SK-MEL-5 (cell line): ENCODE measurements at regions not wholly inside any gene's neighbourhood (a gene's known extent, or its start where the extent isn't known, plus 50 kb on each side); places are given as distances from the start of the nearest gene placed in this dataset.

Source experiments
- DNase-seq: peaks from one replicate; pipeline ENCODE4 v3.0.0-alpha.2; 2016; ENCODE audit warnings: low read depth, low spot score
- in situ Hi-C: cut with HindIII; loops from 2 replicates; pipeline ENCODE4 v1.10.0; 2016; ENCODE audit warnings: low sequenced_read_pairs, high pct_unique_total_duplicates, low pct_unique_long_range_greater_than_20kb

DNA sequence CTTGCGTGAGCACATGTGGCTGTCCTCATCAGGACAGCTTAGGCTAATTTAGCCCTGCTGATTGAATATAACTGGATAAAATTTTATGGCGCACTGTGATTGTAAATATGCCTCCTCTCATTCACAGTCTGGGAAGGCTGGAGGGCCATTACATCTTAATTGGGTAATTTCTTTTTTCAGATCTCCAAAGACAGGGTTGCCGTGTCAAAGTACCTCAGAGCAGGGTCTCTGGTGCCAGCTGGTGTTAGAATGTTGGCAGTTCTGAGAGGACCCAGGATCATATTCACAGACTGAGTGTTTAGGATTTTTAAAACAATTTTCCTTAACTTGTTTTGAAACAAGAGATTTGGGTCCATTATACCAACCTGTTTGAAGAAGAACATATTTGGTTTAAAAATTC lies 455.7 kb upstream of the TLE4 start:
- DNase-seq, result no peak
- in situ Hi-C loops, result no loop called here

DNA sequence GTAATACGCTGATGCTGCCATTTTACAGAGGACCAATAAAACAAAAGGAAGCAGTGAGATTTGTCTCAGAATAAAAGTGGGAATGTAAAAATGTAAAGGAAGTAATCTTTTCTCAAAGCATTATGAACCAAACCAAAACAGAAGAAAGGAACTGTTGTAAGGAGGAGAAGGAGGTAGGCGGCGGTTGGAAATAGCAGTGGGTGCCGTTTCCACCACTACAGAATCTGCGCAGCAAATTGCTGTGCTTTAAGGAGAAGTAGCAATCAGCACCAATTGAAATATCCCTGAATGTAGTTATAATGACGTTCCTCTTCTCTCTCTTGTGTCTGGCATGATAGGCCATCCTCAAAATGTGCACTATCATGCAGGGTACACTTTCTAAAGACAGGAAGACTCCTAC lies 455.1 kb upstream of the TLE4 start:
- in situ Hi-C loops, result no loop called here

DNA sequence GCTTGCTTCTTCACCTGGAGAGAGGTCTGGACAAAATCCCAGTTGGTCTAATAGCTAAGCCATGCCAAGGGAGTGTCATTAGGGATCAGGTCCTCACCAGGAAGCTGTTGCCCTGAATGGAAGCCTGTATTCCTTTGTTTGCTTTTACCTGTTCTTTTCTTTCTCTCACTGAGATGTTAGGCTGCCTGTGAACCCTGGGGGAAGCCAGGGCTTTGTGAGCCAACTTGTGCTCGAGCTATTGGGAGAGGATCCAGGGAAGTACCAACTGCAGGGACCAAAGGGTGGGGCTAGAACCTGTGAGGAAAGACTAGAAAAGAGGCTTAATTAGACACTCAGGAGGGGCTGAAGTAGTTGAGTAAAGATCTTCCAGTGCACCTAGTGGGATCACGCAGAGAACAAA lies 451.2 kb upstream of the TLE4 start:
- in situ Hi-C loops, result no loop called here

More for the DNA sequence above, 455.1 kb upstream of the TLE4 start:
- DNase-seq, result no peak

DNA sequence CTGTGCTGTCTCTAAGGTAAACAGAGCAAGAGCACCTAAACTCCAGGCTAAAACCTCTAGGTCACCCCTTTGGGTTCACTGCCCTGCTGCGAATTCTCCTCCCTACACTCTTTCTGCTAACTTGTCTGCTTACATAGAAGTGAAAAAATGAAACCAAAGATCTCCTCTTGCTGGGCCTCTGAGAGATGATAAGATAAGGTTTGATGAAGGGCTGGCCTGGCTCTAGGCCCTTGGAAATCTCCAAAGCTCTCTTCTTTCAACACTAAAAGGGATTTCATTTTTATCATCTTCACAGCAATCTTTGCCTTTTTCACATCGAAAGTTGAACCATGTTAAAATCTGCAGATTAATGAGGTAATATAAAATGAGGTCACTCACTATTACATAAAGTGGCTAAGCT lies 450.8 kb upstream of the TLE4 start:
- DNase-seq, result no peak
- in situ Hi-C loops, result no loop called here

More for the DNA sequence above, 451.2 kb upstream of the TLE4 start:
- no peak for DNase-seq

DNA sequence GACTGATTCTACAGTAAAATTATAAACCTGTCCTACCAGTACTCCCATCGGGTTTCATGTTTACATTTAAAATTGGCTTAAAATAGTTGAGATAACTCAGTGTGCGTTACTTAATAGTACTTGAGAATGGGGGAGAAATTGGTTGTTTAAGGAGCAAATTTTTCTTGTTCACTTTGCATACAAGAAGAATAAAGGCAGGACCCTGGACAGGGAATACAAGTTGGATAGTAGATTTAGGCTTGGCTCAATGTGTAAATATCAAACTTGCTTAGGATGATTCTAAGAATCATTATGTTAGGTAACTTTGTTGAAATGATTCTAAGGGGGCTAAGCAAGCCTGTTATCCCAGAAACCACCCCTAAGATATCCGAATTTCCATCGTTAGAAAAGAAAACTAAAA lies 448.4 kb upstream of the TLE4 start:
- DNase-seq, result no peak
- in situ Hi-C loops, result no loop called here

DNA sequence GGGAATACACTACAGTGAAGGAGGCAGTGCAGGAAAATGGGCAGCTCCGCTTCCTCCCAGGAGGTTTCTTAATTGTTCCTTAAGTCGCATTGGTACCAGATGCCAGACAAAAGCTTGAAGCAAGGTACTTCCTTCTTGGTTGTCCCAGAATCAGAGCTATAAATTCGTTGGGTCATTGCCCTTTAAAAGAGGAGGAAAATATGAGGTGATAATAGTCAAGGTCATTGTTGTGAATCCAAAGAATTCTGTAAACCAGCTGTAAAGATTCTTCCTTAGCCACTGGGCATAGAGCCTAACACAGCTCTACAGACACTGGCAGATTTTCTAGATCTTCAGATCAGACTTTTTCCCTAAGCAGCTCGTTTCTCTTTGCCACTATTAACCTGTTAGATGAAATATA lies 444.1 kb upstream of the TLE4 start:
- in situ Hi-C loops, result no loop called here
- no peak for DNase-seq

DNA sequence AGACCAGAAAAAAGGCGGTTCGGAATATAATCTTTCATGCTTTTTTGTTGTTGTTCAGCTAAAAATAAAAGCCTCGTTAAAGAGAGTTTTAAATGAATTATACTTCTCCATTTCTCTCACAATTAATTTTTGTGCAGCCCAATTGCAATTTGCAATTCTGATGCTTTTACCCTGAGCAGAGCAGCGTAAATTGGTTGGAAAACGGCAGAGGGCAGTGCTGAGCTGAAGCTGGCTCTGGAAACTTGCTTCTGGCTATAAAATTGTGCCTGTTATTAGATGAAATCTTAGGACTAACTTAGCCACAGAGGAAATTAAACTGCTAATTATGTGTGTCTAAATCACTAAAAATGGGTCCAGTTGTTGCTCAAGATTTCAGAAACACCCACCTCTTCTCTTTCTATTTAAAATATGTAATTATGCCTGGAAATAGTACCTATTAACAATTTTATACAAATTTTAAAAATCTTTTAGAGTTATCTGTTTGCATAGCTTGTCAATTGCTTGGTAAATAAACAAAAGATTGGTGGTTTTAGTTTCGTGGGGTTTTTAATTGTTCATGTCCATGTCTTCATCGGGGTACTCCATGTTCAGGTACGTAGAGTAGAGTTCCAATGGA lies 441.8 kb upstream of the TLE4 start:
- in situ Hi-C loops, result no loop called here
- DNase-seq, result peak; percentile 61

DNA sequence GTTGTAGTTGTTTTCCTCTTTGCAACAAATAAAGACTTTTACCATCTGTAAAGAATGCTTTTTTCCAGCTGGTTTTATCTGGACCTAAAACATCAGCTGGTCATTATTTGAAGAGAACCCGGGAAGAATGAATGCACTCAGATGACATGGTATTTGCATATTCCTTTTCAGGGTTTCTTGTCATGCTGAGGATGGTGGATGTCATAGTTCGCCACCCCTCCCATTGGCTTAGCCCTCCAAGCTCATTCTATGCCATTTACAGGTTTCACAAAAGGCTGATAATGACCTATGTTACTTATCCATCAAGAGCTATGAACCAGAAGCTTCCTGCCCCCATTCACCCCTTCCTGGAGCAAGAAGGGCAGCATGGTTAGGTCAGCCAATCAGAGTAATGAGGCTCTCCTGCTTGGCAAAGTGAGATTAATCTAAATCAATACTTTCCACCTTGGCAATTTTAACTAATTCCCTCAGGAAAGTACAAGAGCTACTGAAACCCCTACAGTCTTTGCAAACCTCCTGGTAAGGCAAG lies 440.5 kb upstream of the TLE4 start:
- in situ Hi-C loops, result no loop called here
- no peak for DNase-seq

DNA sequence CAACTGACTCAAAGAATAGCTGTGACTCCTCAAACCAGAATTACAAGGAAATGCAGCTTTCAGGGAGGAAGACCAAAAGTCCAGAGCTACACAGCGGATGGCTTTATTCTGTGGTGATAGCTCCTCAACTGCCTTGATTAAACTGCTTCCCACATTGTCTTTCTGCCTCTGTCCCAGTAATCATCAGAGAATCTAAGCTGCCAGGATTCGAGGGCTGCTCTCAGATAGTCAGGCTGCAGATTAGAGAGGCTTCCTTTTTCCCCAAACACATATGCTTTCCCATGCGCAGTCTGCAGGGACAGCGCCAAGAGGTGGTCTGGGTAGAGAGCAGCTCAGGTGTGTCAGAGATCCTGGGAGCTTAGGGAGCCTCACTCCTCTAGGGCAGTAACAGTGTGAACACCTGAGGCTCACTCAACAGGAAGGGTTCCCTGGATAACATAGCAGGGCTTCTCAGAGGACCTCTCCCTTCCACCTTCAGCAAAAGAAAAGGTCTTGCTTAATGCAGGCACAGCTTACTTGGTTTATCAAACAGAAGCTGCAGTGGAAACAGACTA lies 439.9 kb upstream of the TLE4 start:
- no peak for DNase-seq
- in situ Hi-C loops, result no loop called here

DNA sequence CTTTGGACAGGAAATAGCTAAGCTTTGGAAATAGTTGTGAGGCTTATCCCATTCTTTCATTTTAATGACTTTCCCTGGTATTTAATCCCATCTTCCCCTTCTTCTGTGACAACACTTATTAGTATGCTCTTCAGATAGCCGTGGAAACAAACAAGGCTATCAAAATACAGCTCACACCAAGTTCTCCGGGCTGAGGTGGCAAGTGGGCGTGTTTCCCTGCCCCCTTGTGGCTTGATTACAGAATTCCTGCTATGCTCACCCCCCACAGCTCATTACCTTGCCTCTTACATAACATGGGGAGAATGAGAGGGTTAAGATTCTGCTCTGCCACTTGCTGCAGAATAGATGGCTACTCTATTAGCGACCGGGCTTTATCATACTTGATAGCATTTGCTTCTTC lies 437.1 kb upstream of the TLE4 start:
- in situ Hi-C loops, result no loop called here

DNA sequence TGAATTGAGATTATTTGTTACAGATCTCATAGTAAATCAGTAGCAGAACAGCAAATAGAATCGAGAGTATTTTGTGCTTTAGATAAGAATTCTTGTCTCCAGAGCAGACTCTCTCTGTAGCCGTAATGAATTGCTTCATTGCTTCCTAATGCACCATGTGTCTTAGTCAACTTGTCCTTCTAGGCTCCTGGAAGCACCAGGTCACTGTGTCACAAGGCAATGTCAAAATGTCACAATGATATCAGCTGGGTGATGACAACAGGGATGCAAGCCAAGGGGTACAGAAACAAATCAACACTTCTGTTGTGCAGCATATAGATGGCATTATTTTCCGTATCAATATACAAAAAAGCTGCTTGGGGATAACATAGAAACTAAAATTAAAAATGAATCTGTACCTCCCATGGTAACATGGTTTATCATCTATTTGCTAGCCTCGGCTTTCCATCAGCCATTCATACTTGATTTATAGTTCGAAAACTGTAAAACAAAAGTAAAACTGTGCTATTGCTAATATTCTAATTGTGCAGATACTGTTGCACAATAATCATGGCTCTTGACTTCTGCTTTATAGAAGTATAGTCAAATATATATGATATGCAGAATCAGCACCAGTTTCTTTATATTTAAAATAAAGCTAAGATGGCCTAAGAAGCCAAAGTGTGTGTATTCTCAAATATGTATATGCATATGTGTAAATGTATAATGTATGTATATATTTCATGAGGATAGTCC lies 435.9 kb upstream of the TLE4 start:
- no peak for DNase-seq
- in situ Hi-C loops, result no loop called here

More for the DNA sequence above, 437.1 kb upstream of the TLE4 start:
- peak; percentile 19 for DNase-seq

DNA sequence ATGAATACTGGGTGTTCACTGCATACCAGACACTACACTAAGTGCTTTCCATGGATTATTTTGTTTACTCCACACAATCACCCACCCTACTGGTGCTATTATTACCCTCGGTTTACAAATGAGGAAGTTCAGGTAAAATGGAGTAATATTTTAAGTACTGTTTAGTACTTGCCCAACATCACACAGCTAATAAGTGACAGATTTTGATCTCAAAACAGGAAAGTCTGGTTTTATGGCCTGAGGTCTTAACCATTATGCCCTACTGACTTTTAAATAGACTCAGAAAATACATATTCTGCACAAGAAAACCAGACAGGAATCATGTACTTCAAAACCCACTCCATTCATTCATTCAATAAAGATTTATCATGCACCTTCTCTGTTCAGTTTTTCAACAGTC lies 431.0 kb upstream of the TLE4 start:
- in situ Hi-C loops, result no loop called here
- no peak for DNase-seq

DNA sequence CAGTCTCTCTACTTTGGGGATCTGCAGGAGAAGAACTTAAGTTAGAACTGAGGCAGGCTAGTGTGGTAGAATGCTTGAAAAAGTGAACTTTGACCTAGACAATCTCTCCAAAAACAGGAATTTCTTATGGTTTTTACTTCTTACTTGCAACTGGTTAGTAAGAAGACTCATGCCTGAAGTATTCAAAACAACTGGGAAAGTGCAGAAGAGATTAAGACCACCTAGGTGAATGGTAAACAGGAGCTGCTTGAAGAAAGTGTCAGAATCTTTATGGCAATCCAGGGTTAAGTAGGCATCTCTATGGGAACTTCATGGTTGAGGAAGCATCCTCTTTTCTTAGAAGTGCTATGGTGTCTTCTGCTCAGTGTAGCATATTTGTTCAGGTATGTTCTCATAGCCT lies 428.6 kb upstream of the TLE4 start:
- in situ Hi-C loops, result no loop called here
- DNase-seq, result no peak

DNA sequence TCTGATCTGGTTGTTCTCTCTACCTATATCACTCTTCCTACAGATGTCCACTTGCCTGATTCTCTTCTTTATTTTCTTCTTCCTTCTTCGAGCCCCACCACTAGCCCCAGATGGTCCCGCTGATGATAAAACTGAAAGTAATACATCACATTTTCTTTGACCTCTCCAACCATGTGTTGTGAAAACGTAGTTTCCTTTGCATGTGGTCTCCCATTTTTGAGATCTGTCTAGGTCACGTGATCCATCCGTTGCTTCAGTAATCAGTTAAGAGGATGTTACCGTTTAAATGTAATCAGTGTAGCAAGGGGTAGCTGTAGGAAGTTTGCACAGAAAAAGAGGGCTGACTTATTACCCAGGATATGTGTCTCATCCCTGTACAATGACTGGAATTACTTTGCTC lies 426.3 kb upstream of the TLE4 start:
- DNase-seq, result no peak
- in situ Hi-C loops, result no loop called here

DNA sequence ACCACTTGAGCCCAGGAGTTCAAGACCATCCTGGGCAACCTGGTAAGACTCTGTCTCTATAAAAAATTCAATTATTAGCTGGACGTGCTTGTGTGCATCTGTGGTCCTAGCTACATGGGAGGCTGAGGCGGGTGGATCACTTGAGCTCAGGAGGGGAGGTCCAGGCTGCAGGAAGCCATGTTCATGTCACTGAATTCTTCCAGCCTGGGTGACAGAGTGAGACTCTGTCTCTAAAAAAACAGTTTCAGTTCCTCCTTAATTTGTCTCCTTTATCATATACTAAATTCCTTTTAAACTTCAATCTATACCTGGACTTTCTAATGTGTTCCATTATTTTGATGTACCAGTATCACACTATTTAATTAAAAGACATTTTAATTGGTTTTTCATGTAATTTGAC lies 422.2 kb upstream of the TLE4 start:
- in situ Hi-C loops, result no loop called here
- DNase-seq, result no peak

DNA sequence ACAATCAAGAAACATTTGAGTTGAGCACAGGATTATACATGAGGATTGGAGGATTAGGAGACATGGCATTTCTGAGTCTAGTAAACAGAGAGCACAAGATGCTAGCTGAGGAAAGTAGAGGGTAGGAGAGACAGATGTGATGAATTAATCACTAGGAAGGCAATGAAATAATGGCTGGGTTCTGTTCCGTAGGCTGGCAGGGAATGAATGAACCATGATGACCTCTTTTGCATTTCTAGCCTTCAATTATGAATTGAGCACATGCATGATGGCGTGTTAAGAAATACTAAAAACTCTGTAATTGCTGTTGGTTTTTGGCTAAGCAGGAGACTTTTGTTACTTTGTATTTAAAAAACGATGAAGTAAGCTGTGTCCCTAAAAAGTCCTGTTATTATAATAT lies 420.0 kb upstream of the TLE4 start:
- in situ Hi-C loops, result no loop called here
- DNase-seq, result no peak

DNA sequence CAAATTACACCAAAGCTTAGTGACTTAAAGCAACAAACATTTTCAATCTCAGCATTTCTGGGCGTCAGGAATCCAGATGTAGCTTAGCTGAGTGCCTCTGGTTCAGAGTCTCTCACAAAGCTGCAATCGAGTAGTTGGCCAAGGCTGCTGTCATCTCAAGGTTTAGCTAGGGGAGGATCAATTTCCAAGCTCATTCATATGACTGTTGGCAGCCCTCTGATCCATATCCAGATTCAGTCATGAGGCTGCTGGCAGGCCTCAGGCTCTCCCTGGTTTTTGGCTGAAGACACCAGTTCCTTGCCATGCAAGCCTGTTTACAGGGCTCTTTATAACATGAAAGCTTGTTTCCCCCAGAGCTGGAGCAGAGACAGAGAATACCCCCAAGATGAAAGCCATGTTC lies 419.5 kb upstream of the TLE4 start:
- DNase-seq, result no peak
- in situ Hi-C loops, result no loop called here

DNA sequence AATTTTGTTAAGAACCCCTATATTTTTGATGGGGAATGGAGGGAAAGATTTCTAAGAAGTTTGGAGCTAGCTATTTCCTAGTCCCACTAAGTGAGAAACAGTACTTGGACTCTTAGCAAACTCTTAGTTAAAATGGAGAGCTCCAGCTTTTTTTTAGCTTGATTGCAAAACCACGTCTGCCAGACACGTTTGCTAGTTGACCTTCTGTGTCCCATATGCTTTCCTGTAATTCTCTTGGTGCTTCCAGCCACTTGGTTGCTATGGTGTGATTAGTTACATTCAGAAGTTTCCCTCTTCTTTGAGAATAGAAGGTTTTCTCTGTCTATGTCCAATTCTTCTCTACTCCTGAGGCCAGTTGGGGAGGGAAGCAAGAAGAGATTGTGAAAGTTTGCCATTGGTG lies 417.0 kb upstream of the TLE4 start:
- DNase-seq, result no peak
- in situ Hi-C loops, result no loop called here

DNA sequence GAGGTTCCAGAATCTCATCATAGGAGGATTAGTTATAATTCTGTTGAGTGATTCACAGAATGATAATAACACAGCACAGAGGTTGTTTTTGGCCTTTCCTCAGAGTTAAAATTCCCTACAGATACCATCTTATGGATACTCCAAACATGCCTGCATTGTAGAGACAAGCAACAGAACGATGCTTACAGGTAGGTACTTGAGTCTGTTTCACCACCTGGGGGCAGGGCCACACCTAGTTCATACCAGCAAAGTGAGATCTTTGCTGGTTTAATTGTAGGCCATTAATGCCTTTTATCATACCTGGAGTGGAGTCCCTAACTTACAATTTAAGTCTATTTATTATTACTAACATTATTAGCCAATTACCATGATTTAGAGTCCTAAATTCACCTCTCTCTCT lies 416.5 kb upstream of the TLE4 start:
- in situ Hi-C loops, result no loop called here
- DNase-seq, result no peak
